ENCODE measurements at regions not wholly inside any gene's neighbourhood (a gene's known extent, or its start where the extent isn't known, plus 50 kb on each side); places are given as distances from the start of the nearest gene placed in this dataset.

DNA sequence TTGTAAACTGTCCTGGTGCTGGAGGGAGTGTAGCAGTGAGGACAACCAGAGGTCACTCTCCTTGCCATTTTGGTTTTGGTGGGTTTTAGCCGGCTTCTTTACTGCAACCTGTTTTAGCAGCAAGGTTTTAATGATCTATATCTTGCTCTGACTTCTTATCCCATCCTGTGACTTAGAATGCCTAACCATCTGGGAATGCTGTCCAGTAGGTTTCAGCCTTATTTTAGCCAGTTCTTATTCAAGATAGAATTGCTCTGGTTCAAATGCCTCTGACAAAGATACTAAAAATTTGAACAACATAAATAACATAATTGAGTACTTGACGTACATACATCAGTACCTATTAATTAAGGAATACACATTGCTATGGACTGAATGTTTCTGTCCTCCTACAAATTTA, 93.3 kb upstream of the TOM1L1 start:
- Histone ChIP-seq H3K9me3 (ENCODE audit: severe bottlenecking) (no peaks in the 10 kb centered on the region), H3K27ac (no peak overlapping the region), H3K27me3 (ENCODE audit: insufficient read depth, low read depth, severe bottlenecking) (no peaks in the 10 kb centered on the region), H3K4me3 (ENCODE audit: low read depth, low read length) (no peak overlapping the region), H3K36me3 (no peaks in the 10 kb centered on the region)
- DNase-seq = no peak
- no peak for TF ChIP-seq CTCF (IDR thresholded peaks at IDR 0.05; ENCODE audit: low read depth, low read length)

- Histone ChIP-seq H3K27me3 (ENCODE audit: insufficient read depth, low read depth, severe bottlenecking) (no peaks in the 10 kb centered on the region), H3K4me3 (ENCODE audit: low read depth, low read length) (no peak overlapping the region), H3K36me3 (no peaks in the 10 kb centered on the region), H3K27ac (no peak overlapping the region), H3K9me3 (ENCODE audit: severe bottlenecking) (no peaks in the 10 kb centered on the region)
- no peak for DNase-seq
- TF ChIP-seq CTCF (IDR thresholded peaks at IDR 0.05; ENCODE audit: low read depth, low read length) = no peak
Measured at GRCh38 chr17:54813896-54814295, 86.8 kb upstream of the TOM1L1 start.

GRCh38 chr17:54814371-54814770, 86.3 kb upstream of the TOM1L1 start:
- Histone ChIP-seq H3K36me3 (no peaks in the 10 kb centered on the region), H3K9me3 (ENCODE audit: severe bottlenecking) (no peaks in the 10 kb centered on the region), H3K27ac (no peak overlapping the region), H3K4me3 (ENCODE audit: low read depth, low read length) (no peak overlapping the region), H3K27me3 (ENCODE audit: insufficient read depth, low read depth, severe bottlenecking) (no peaks in the 10 kb centered on the region)
- no peak for DNase-seq
- no peak for TF ChIP-seq CTCF (IDR thresholded peaks at IDR 0.05; ENCODE audit: low read depth, low read length)

DNA sequence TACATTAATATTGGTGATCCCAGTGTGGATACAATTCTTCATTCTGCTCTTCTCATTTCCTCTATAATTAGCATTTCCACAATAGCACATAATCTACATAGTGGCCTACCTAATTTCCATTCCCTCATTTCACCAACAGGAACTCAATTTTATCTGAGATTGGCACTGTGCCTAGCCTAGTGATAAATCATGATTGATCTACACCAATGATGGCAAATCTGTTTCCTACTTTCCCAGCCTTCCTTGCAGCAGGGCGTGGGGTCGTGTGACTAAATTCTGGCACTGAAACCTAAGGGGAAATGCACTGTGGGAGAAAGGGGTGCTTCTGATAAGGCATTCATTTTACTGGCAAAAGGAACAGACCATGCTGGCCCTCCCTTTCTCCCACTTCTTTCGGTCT, 66.6 kb upstream of the TOM1L1 start:
- H3K27me3 ChIP-seq (ENCODE audit: insufficient read depth, low read depth, severe bottlenecking) = no peaks in the 10 kb centered on the region
- peaks cover 8% of the 10 kb centered on the region for H3K9me3 ChIP-seq (ENCODE audit: severe bottlenecking)
- H3K36me3 ChIP-seq = no peaks in the 10 kb centered on the region
- H3K27ac ChIP-seq = no peak overlapping the region
- H3K4me3 ChIP-seq (ENCODE audit: low read depth, low read length) = no peak overlapping the region
- DNase-seq = no peak
- no peak for TF ChIP-seq CTCF (IDR thresholded peaks at IDR 0.05; ENCODE audit: low read depth, low read length)

GRCh38 chr17:54835015-54835414, 65.6 kb upstream of the TOM1L1 start:
- H3K9me3 ChIP-seq (ENCODE audit: severe bottlenecking) = peaks cover 8% of the 10 kb centered on the region
- no peak for TF ChIP-seq CTCF (IDR thresholded peaks at IDR 0.05; ENCODE audit: low read depth, low read length)
- no peak for DNase-seq
- no peaks in the 10 kb centered on the region for H3K27me3 ChIP-seq (ENCODE audit: insufficient read depth, low read depth, severe bottlenecking)
- no peak overlapping the region for H3K4me3 ChIP-seq (ENCODE audit: low read depth, low read length)
- H3K36me3 ChIP-seq = no peaks in the 10 kb centered on the region
- no peak overlapping the region for H3K27ac ChIP-seq

- no peak for TF ChIP-seq CTCF (IDR thresholded peaks at IDR 0.05; ENCODE audit: low read depth, low read length)
- DNase-seq = no peak
- Histone ChIP-seq H3K27me3 (ENCODE audit: insufficient read depth, low read depth, severe bottlenecking) (no peaks in the 10 kb centered on the region), H3K4me3 (ENCODE audit: low read depth, low read length) (no peak overlapping the region), H3K36me3 (no peaks in the 10 kb centered on the region), H3K27ac (no peak overlapping the region), H3K9me3 (ENCODE audit: severe bottlenecking) (peaks cover 8% of the 10 kb centered on the region)
Measured at GRCh38 chr17:54836723-54837462, 63.8 kb upstream of the TOM1L1 start.
